SK-N-SH (cell line): ENCODE measurements at regions not wholly inside any gene's neighbourhood (a gene's known extent, or its start where the extent isn't known, plus 50 kb on each side); places are given as distances from the start of the nearest gene placed in this dataset.

Experiments used
- CTCF ChIA-PET: fragments of 300-600, 350-600 bp; formaldehyde crosslinking; extraction: SDS; loops from one replicate; lab custom pipeline; 2021; lab: Yijun Ruan, JAX
- POLR2A ChIA-PET: fragments of 350-600 bp; sonication (Branson Sonifier 250); formaldehyde crosslinking; extraction: SDS; loops from one replicate; lab custom pipeline; 2020; ENCODE audit warnings: antibody characterized with exemption, inconsistent platforms; lab: Yijun Ruan, JAX
- DNase-seq: peaks from one replicate; pipeline ENCODE4 v3.0.0; 2012
- H2AFZ ChIP-seq: fragments of 200-600 bp; sonication (generic); 2 replicates; pipeline ENCODE4 v1.8.1; 2016; ENCODE audit warnings: antibody characterized with exemption, mild to moderate bottlenecking, low read depth
- H3F3A ChIP-seq: fragments of 200-600 bp; sonication (generic); replicated peaks from 2 replicates; pipeline ENCODE3; 2016; ENCODE audit warnings: antibody characterized with exemption, mild to moderate bottlenecking; ENCODE audit not compliant: insufficient read depth
- H3K27ac ChIP-seq, 2 experiments: fragments of 200-500 bp in 1 of 2; fragments of 200-600 bp in 1 of 2; sonication (Bioruptor generic) in 1 of 2; sonication (generic), shearing (Covaris generic) in 1 of 2; 2 replicates each; pipeline versions ENCODE4 v1.5.1 to v1.6.1; 2014 to 2016; ENCODE audit warnings: low read depth in 2 of 2, inconsistent platforms in 1 of 2, low read length in 1 of 2, mild to moderate bottlenecking in 1 of 2, mixed read lengths in 1 of 2
- H3K27me3 ChIP-seq: fragments of 200-600 bp; sonication (generic), shearing (Covaris generic); 2 replicates; pipeline ENCODE4 v1.6.1; 2016; ENCODE audit warnings: mixed run types; ENCODE audit not compliant: insufficient read depth
- H3K36me3 ChIP-seq, 2 experiments: fragments of 200-500 bp in 1 of 2; fragments of 200-600 bp in 1 of 2; sonication (Bioruptor generic) in 1 of 2; sonication (generic) in 1 of 2; replicated peaks in 1 of 2; 2 replicates each; pipeline versions ENCODE3 to v1.5.1; 2014 to 2016; ENCODE audit warnings: low read length in 1 of 2, mild to moderate bottlenecking in 1 of 2; ENCODE audit not compliant: insufficient read depth in 2 of 2, control insufficient read depth in 1 of 2
- H3K4me1 ChIP-seq, 2 experiments: fragments of 200-500 bp in 1 of 2; fragments of 200-600 bp in 1 of 2; sonication (Bioruptor generic) in 1 of 2; sonication (generic), shearing (Covaris generic) in 1 of 2; 2 replicates each; pipeline versions ENCODE4 v1.5.1 to v1.6.1; 2014 to 2016; ENCODE audit warnings: low read depth in 1 of 2, low read length in 1 of 2, mixed run types in 1 of 2; ENCODE audit not compliant: insufficient read depth in 2 of 2, control insufficient read depth in 1 of 2
- H3K4me2 ChIP-seq: fragments of 200-600 bp; sonication (generic), shearing (Covaris generic); 2 replicates; pipeline ENCODE4 v1.6.1; 2017; ENCODE audit warnings: mixed run types
- H3K4me3 ChIP-seq, 2 experiments: fragments of 200-500 bp in 1 of 2; fragments of 200-600 bp in 1 of 2; sonication (Bioruptor generic) in 1 of 2; sonication (generic), shearing (Covaris generic) in 1 of 2; 2 replicates each; pipeline versions ENCODE4 v1.5.1 to v1.8.1; 2014 to 2016; ENCODE audit warnings: low read depth in 2 of 2, inconsistent platforms in 1 of 2, low read length in 1 of 2, mild to moderate bottlenecking in 1 of 2, mixed read lengths in 1 of 2, moderate library complexity in 1 of 2
- H3K79me2 ChIP-seq: fragments of 200-600 bp; sonication (generic); 2 replicates; pipeline ENCODE4 v1.8.1; 2017; ENCODE audit warnings: mild to moderate bottlenecking; ENCODE audit not compliant: insufficient read depth
- H3K9ac ChIP-seq: fragments of 200-600 bp; sonication (generic); 2 replicates; pipeline ENCODE4 v1.6.1; 2017; ENCODE audit warnings: mixed run types
- H3K9me2 ChIP-seq: fragments of 200-600 bp; sonication (generic); 2 replicates; pipeline ENCODE4 v1.6.1; 2017; ENCODE audit warnings: mixed run types
- H3K9me3 ChIP-seq: fragments of 200-600 bp; sonication (generic); 2 replicates; pipeline ENCODE4 v1.6.1; 2017; ENCODE audit warnings: mixed run types, mild to moderate bottlenecking, moderate library complexity
- H4K20me1 ChIP-seq: fragments of 200-600 bp; sonication (generic); 2 replicates; pipeline ENCODE4 v1.6.1; 2017; ENCODE audit warnings: mild to moderate bottlenecking, mixed run types; ENCODE audit not compliant: insufficient read depth
- CHD2 ChIP-seq: fragments of 150-350 bp; IDR thresholded peaks from 2 replicates; pipeline ENCODE4 v1.6.1; 2018; ENCODE audit warnings: low read length; ENCODE audit not compliant: partially characterized antibody
- EP300 ChIP-seq, 2 experiments: IDR thresholded peaks; 2 replicates each; pipeline versions ENCODE4 v1.4.0 to v1.6.1; 2012; ENCODE audit warnings: borderline replicate concordance in 1 of 2, low read depth in 1 of 2, low read length in 1 of 2
- FOXJ3 ChIP-seq: sonication (generic); formaldehyde crosslinking; IDR thresholded peaks from 2 replicates; pipeline ENCODE4 v1.5.1; 2020; ENCODE audit warnings: mild to moderate bottlenecking, missing genetic modification reagents
- FOXM1 ChIP-seq: IDR thresholded peaks from 2 replicates; pipeline ENCODE4 v1.4.0; 2012; ENCODE audit warnings: low read depth, mild to moderate bottlenecking
- GABPA ChIP-seq: IDR thresholded peaks from 2 replicates; pipeline ENCODE4 v1.4.0; 2012; ENCODE audit warnings: low read depth, mild to moderate bottlenecking
- JUND ChIP-seq: IDR thresholded peaks from 2 replicates; pipeline ENCODE4 v1.4.0; 2012
- MEF2A ChIP-seq: IDR thresholded peaks from 2 replicates; pipeline ENCODE4 v1.4.0; 2012; ENCODE audit warnings: low read depth, borderline replicate concordance
- MXI1 ChIP-seq: IDR thresholded peaks from 2 replicates; pipeline ENCODE4 v1.6.1; 2012; ENCODE audit warnings: mild to moderate bottlenecking, low read depth, low read length, improper control_type of control experiment
- POLR2AphosphoS5 ChIP-seq: IDR thresholded peaks from 2 replicates; pipeline ENCODE4 v1.6.1; 2012; ENCODE audit warnings: low read depth, low read length
- RAD21 ChIP-seq: IDR thresholded peaks from 2 replicates; pipeline ENCODE4 v1.6.1; 2012; ENCODE audit warnings: mild to moderate bottlenecking, low read length
- RCOR1 ChIP-seq: fragments of 150-350 bp; IDR thresholded peaks from 2 replicates; pipeline ENCODE4 v1.6.1; 2017; ENCODE audit warnings: antibody characterized with exemption, low read length
- RXRA ChIP-seq: IDR thresholded peaks from 2 replicates; pipeline ENCODE4 v1.4.0; 2012; ENCODE audit warnings: low read depth, mild to moderate bottlenecking, borderline replicate concordance
- SIN3A ChIP-seq: IDR thresholded peaks from 2 replicates; pipeline ENCODE4 v1.6.1; 2012; ENCODE audit warnings: low read depth, mild to moderate bottlenecking, low read length, moderate library complexity, borderline replicate concordance
- SMC3 ChIP-seq: IDR thresholded peaks from 2 replicates; pipeline ENCODE4 v1.6.1; 2012; ENCODE audit warnings: low read depth, low read length, improper control_type of control experiment
- TAF1 ChIP-seq: IDR thresholded peaks from 2 replicates; pipeline ENCODE4 v1.6.1; 2012; ENCODE audit warnings: low read depth, mild to moderate bottlenecking, low read length, moderate library complexity, borderline replicate concordance
- TEAD4 ChIP-seq: IDR thresholded peaks from 2 replicates; pipeline ENCODE4 v1.4.0; 2012; ENCODE audit warnings: mild to moderate bottlenecking, borderline replicate concordance; ENCODE audit not compliant: insufficient read depth
- USF2 ChIP-seq: fragments of 150-350 bp; IDR thresholded peaks from 2 replicates; pipeline ENCODE4 v1.6.1; 2017; ENCODE audit warnings: antibody characterized with exemption, low read length, low read depth, borderline replicate concordance
- YY1 ChIP-seq: IDR thresholded peaks from 2 replicates; pipeline ENCODE4 v1.4.0; 2012; ENCODE audit warnings: low read depth, mild to moderate bottlenecking
- ZBTB33 ChIP-seq: IDR thresholded peaks from 2 replicates; pipeline ENCODE4 v1.4.0; 2012; ENCODE audit warnings: low read depth, borderline replicate concordance
- WGBS: methylation state at CpG from one replicate; pipeline ENCODE4 v1.1.6; 2017; ENCODE audit warnings: low lambda C conversion rate; 5-methylcytosine and 5-hydroxymethylcytosine counted together
- TF ChIP-seq, protein P1 (sequence below): IDR thresholded peaks from 2 replicates; pipeline ENCODE4 v1.4.0; 2012; ENCODE audit warnings: low read depth, borderline replicate concordance
- TF ChIP-seq, protein P2 (sequence below): IDR thresholded peaks from 2 replicates; pipeline ENCODE4; 2012
- TF ChIP-seq, protein P3 (sequence below): fragments of 150-350 bp; IDR thresholded peaks from 2 replicates; pipeline ENCODE4 v1.6.1; 2016; ENCODE audit warnings: mild to moderate bottlenecking, low read depth, low read length

- Histone ChIP-seq H3K36me3 (no peaks in the 10 kb centered on the region), H3K9ac (no peak overlapping the region), H3K79me2 (no peaks in the 10 kb centered on the region), H3K27ac (no peak overlapping the region), H3K4me3 (no peak overlapping the region), H3K27me3 (no peaks in the 10 kb centered on the region), H3K9me3 (no peaks in the 10 kb centered on the region), H2AFZ (no peak overlapping the region), H3K4me1 (peaks cover 0 to 7% of the 10 kb centered on the region in 2 experiments; a peak in 1 of 4 replicates), H4K20me1 (no peaks in the 10 kb centered on the region), H3K4me2 (no peak overlapping the region), H3K9me2 (no peaks in the 10 kb centered on the region)
- ChIA-PET CTCF (interaction anchor here (0.6 to 1.8 kb wide), 2 partner anchors 333 to 367 kb away, joined by 3 read pairs; no protein-coding TSS in a partner anchor), POLR2A (no interaction called here)
- DNase-seq: peak; percentile 42
- 48% methylated on average over 8 of the region's 21 CpGs for WGBS
- TF ChIP-seq TEAD4: no peak
- TF ChIP-seq TAF1: no peak
- TF ChIP-seq, protein P1, sequence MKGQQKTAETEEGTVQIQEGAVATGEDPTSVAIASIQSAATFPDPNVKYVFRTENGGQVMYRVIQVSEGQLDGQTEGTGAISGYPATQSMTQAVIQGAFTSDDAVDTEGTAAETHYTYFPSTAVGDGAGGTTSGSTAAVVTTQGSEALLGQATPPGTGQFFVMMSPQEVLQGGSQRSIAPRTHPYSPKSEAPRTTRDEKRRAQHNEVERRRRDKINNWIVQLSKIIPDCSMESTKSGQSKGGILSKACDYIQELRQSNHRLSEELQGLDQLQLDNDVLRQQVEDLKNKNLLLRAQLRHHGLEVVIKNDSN: no peak
- TF ChIP-seq SIN3A: no peak
- TF ChIP-seq RXRA: no peak
- TF ChIP-seq MEF2A: no peak
- TF ChIP-seq RCOR1: no peak
- no peak for TF ChIP-seq JUND
- no peak for TF ChIP-seq RAD21
- TF ChIP-seq ZBTB33: no peak
- TF ChIP-seq, all 33 proteins: peak for 0
- no peaks in the 10 kb centered on the region for H3F3A ChIP-seq
Observed at GRCh38 chr11:134725716-134726639, 313.9 kb upstream of the B3GAT1 start.

- no peak overlapping the region for H2AFZ ChIP-seq
- no peaks in the 10 kb centered on the region for H3K9me3 ChIP-seq
- CTCF ChIA-PET: no interaction called here
- TF ChIP-seq, protein P2, sequence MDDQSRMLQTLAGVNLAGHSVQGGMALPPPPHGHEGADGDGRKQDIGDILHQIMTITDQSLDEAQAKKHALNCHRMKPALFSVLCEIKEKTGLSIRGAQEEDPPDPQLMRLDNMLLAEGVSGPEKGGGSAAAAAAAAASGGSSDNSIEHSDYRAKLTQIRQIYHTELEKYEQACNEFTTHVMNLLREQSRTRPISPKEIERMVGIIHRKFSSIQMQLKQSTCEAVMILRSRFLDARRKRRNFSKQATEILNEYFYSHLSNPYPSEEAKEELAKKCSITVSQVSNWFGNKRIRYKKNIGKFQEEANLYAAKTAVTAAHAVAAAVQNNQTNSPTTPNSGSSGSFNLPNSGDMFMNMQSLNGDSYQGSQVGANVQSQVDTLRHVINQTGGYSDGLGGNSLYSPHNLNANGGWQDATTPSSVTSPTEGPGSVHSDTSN: no peak
- TF ChIP-seq POLR2AphosphoS5 (no peak), RCOR1 (no peak), YY1 (no peak), FOXM1 (no peak), SMC3 (no peak), MXI1 (no peak), GABPA (no peak), USF2 (no peak), CHD2 (no peak), FOXJ3 (no peak), EP300 (IDR thresholded peaks at IDR 0.05; ENCODE audit: borderline replicate concordance in 1 of 2, low read depth in 1 of 2, low read length in 1 of 2) (no peak), MEF2A (no peak)
- TF ChIP-seq, protein P3, sequence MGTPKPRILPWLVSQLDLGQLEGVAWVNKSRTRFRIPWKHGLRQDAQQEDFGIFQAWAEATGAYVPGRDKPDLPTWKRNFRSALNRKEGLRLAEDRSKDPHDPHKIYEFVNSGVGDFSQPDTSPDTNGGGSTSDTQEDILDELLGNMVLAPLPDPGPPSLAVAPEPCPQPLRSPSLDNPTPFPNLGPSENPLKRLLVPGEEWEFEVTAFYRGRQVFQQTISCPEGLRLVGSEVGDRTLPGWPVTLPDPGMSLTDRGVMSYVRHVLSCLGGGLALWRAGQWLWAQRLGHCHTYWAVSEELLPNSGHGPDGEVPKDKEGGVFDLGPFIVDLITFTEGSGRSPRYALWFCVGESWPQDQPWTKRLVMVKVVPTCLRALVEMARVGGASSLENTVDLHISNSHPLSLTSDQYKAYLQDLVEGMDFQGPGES: no peak
Observed at GRCh38 chr11:134725211-134725610, 313.2 kb upstream of the B3GAT1 start.

More at GRCh38 chr11:134725211-134725610, 313.2 kb upstream of the B3GAT1 start:
- no peaks in the 10 kb centered on the region for H3K9me2 ChIP-seq
- H3F3A ChIP-seq: no peaks in the 10 kb centered on the region
- H3K36me3 ChIP-seq: no peaks in the 10 kb centered on the region
- DNase-seq: no peak
- H3K9ac ChIP-seq: no peak overlapping the region
- H3K27ac ChIP-seq: no peak overlapping the region
- H4K20me1 ChIP-seq: no peaks in the 10 kb centered on the region
- peaks cover 0 to 7% of the 10 kb centered on the region in 2 experiments; a peak in 1 of 4 replicates for H3K4me1 ChIP-seq
- H3K27me3 ChIP-seq: no peaks in the 10 kb centered on the region
- POLR2A ChIA-PET: no interaction called here
- 18% methylated on average over 7 of the region's 12 CpGs for WGBS
- H3K4me2 ChIP-seq: no peak overlapping the region
- H3K79me2 ChIP-seq: no peaks in the 10 kb centered on the region
- H3K4me3 ChIP-seq: no peak overlapping the region
